Astrocyte of the spinal cord (primary cell): ENCODE measurements at regions not wholly inside any gene's neighbourhood (a gene's known extent, or its start where the extent isn't known, plus 50 kb on each side); places are given as distances from the start of the nearest gene placed in this dataset.

Experiments used
- DNase-seq: peaks from one replicate; pipeline ENCODE4 v3.0.0; 2011; ENCODE audit warnings: low read depth, low spot score
- H3K4me3 ChIP-seq: 2 replicates; pipeline ENCODE4 v1.5.1; 2011; ENCODE audit warnings: low read depth, mild to moderate bottlenecking, low read length, moderate library complexity
- in situ Hi-C: cut with HindIII; loops from 2 replicates; pipeline ENCODE4 v1.10.0; 2017; ENCODE audit warnings: low sequenced_read_pairs
- TF ChIP-seq, protein P1 (sequence below): IDR thresholded peaks from 2 replicates; pipeline ENCODE4 v1.5.1; 2012; ENCODE audit warnings: low read depth, mild to moderate bottlenecking, low read length, inconsistent platforms

DNA sequence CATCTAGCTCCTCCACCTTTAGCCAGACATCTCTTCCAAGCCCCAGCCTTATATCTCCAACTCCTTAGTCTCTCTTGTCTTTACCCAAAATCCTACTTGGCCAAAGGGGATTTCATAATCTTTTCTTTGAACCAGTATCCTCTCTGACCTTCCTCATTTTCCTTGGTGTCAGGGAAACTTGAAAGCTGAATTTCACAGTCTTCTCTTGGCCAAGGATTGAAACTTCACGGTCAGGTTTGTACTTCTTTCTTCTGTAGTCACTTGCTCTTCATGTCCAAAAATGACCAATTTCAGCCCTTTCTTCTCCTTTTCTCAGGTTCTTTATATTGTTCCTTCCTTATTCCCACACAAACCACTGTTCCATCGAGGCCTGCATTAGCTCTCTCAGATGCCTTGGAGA lies 473.7 kb upstream of the KLF4 start:
- in situ Hi-C loops, result no loop called here
- no peak for DNase-seq
- no peak overlapping the region for H3K4me3 ChIP-seq
- TF ChIP-seq, protein P1, sequence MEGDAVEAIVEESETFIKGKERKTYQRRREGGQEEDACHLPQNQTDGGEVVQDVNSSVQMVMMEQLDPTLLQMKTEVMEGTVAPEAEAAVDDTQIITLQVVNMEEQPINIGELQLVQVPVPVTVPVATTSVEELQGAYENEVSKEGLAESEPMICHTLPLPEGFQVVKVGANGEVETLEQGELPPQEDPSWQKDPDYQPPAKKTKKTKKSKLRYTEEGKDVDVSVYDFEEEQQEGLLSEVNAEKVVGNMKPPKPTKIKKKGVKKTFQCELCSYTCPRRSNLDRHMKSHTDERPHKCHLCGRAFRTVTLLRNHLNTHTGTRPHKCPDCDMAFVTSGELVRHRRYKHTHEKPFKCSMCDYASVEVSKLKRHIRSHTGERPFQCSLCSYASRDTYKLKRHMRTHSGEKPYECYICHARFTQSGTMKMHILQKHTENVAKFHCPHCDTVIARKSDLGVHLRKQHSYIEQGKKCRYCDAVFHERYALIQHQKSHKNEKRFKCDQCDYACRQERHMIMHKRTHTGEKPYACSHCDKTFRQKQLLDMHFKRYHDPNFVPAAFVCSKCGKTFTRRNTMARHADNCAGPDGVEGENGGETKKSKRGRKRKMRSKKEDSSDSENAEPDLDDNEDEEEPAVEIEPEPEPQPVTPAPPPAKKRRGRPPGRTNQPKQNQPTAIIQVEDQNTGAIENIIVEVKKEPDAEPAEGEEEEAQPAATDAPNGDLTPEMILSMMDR, result no peak

DNA sequence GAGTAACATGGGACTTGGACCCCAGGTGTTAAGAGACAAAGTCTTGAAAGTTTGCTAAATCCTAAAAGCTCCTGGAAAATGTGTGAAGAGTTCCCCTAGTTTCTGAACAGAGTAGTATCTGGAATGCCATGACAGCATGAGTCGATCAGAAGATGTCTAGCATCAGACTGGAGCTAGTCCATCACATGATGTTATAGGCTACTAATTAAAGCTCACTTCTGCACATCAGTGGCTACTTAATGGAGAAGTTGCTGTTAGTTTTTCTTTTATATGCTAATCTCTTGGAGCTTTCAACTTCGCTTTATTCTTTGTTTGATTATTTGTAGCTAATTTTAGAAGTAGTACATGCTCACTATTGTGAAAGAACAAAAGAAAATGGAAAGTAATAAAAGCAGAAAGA lies 471.3 kb upstream of the KLF4 start:
- no peak for DNase-seq
- TF ChIP-seq, protein P1, result no peak
- H3K4me3 ChIP-seq, result no peak overlapping the region
- in situ Hi-C loops, result no loop called here

DNA sequence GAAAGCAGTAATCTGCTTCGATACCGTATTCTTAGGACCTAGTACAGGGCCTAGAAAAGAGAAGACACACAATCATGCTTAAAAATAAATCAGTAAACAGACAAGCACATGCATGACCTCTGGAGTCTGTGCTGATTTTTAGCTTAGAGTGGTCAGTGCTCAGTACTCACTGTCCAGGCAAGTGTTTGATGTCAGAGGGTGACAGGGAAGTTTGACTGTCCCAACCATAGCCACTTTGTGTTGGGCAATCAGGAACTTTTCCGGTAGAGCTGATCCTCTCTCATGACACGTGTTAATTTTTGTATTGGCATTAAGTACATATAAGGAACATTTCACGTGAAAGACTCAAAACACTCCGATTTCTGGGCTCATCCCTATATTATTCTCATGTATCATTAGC lies 464.7 kb upstream of the KLF4 start:
- TF ChIP-seq, protein P1, result no peak
- in situ Hi-C loops, result no loop called here
- no peak overlapping the region for H3K4me3 ChIP-seq
- DNase-seq, result no peak

DNA sequence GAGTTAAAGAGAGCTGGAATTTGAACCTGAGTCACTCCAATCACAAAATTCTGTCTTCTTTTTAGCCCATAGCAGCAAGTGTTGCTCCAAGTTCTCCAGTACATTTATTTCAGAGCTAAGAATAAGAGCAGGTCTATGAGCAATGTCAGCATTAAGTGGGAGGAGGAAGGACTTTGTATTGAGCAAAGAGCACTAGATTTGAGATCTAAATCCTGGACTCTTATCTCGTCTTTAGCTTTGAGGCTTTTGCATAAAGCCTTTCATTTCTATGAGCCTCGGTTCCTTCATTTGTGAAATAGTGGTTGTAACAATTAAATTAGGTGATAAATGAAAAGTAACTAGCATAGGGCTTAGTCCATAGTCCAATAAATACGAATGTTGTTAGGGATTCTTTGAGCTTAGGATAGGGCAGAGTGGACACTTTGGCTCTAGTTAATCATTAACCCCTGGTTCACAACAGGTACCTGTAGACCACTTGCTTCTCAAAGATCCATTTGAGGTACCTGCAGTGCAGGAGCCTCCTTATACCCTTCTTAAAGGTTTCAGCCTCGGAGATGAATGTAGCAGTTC lies 464.1 kb upstream of the KLF4 start:
- DNase-seq, result no peak
- in situ Hi-C loops, result no loop called here
- TF ChIP-seq, protein P1, result no peak
- no peak overlapping the region for H3K4me3 ChIP-seq

DNA sequence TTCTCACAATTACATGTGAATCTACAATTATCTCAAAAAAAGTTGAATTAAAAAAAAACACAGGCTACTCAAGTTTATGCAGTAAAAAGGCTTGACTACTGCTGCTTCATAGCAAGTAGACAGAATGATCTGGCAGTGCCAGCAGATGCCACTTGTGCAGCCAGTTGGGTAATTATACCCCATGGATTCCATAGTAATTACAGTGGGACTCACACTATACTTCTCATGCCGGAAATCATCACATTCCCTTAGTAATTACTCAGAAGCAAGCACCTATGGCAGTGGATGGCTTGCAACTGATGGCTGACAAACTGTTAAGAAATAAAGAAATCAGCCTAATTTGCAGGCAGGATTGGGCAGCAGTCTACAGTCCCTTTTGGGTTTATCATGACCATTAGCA lies 463.2 kb upstream of the KLF4 start:
- no peak for DNase-seq
- in situ Hi-C loops, result no loop called here
- TF ChIP-seq, protein P1, result no peak
- H3K4me3 ChIP-seq, result no peak overlapping the region

DNA sequence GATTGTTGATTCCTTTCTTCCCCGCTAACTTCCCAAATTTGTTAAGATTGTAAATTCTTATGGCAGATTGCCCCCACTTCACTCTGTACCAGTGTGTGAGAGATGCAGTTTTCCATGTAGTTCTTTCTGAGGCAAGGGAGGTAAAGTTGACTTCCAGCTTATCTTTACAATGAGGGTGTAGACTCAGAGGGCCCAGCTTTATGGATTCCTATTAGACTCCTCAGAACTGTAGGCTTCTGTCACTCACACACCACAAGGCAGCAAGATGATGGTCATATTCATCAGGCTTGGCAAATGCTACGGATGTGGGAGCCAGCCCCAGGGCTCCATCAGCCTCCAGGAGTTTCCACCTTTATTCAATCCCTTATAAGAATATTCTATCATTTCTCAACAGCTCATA lies 461.9 kb upstream of the KLF4 start:
- in situ Hi-C loops, result no loop called here
- DNase-seq, result no peak
- H3K4me3 ChIP-seq, result no peak overlapping the region
- TF ChIP-seq, protein P1, result no peak

DNA sequence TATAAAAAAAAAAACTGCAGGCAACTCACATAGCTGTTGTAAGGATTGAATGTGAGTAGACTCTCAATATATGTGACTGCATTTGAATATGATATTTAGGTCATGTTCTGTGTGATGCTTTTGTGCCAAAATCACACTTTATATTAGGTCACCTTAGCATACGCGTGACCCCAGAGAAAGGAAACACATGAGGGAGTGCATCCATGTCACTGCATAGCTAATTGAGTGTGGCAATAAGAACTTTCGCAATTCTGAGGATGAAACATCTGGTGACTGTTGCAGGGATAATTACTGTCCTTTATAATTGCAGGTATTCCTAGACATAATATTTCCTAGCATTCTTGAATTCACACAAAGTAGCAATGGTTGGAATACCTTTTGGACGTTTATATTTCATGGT lies 459.5 kb upstream of the KLF4 start:
- TF ChIP-seq, protein P1, result no peak
- DNase-seq, result no peak
- in situ Hi-C loops, result no loop called here
- no peak overlapping the region for H3K4me3 ChIP-seq
